ENCODE measurements at regions not wholly inside any gene's neighbourhood (a gene's known extent, or its start where the extent isn't known, plus 50 kb on each side); places are given as distances from the start of the nearest gene placed in this dataset.
A peak's percentile ranks its signal among the peaks of the same experiment; 100 is the strongest.

GRCh38 chr20:17885544-17885943 is 83.0 kb downstream of the SNX5 start:
- Histone ChIP-seq H3K23ac (ENCODE audit: insufficient read length) (no peak overlapping the region), H4K20me1 (replicated peaks in 1 of 2; ENCODE audit: control insufficient read depth in 1 of 2, insufficient read depth in 2 of 2, low read length in 2 of 2) (no peaks in the 10 kb centered on the region), H3K4me1 (replicated peaks in 1 of 4; ENCODE audit: control insufficient read depth in 3 of 4, insufficient read depth in 4 of 4, low read length in 3 of 4) (peaks cover 3 to 11% (median 7%) of the 10 kb centered on the region in 4 experiments), H3K9me3 (ENCODE audit: insufficient read depth in 2 of 2, low read depth in 1 of 2, low read length in 1 of 2) (peaks cover 15 to 16% of the 10 kb centered on the region in 2 experiments; a peak in 3 of 4 replicates), H3K4me3 (ENCODE audit: extremely low read depth in 1 of 4, insufficient read depth in 2 of 4, low read depth in 3 of 4, low read length in 4 of 4) (no peak overlapping the region), H4K5ac (ENCODE audit: insufficient read length, low read depth, low read length) (no peak overlapping the region), H3K4me2 (ENCODE audit: insufficient read depth in 1 of 2, low read depth in 2 of 2, low read length in 2 of 2) (no peak overlapping the region), H4K8ac (ENCODE audit: extremely low read depth, insufficient read depth, low read length) (no peak overlapping the region), H3K23me2 (ENCODE audit: low read depth, low read length) (no peaks in the 10 kb centered on the region), H4K91ac (replicated peaks; ENCODE audit: insufficient read length, low read length) (no peak overlapping the region), H3K18ac (ENCODE audit: extremely low read depth, low read length) (no peak overlapping the region; the same call in 1 of the 2 replicates), H3K56ac (replicated peaks; ENCODE audit: insufficient read length, low read depth, low read length) (no peak overlapping the region), H3K79me1 (ENCODE audit: low read depth, low read length) (no peaks in the 10 kb centered on the region; the same call in 1 of the 2 replicates), H3K9ac (replicated peaks in 1 of 4; ENCODE audit: extremely low read depth in 1 of 4, low read depth in 3 of 4, low read length in 3 of 4) (no peak overlapping the region), H3K27ac (ENCODE audit: low read depth, low read length) (no peak overlapping the region), H2AFZ (ENCODE audit: low read length) (no peak overlapping the region), H2BK12ac (ENCODE audit: low read depth, low read length) (peak overlapping the region; percentile 39; the same call in 1 of the 2 replicates), H2BK20ac (ENCODE audit: low read length) (no peak overlapping the region), H2BK120ac (replicated peaks; ENCODE audit: low read depth, low read length) (no peak overlapping the region), H2BK15ac (ENCODE audit: low read length) (no peak overlapping the region), H3K79me2 (ENCODE audit: control insufficient read depth in 1 of 2, insufficient read depth in 2 of 2, low read length in 2 of 2) (no peaks in the 10 kb centered on the region), H2AK5ac (ENCODE audit: low read depth, low read length) (no peak overlapping the region), H3K27me3 (replicated peaks in 1 of 4; ENCODE audit: control insufficient read depth in 3 of 4, extremely low read depth in 1 of 4, insufficient read depth in 3 of 4, low read length in 3 of 4) (no peaks in the 10 kb centered on the region), H3K14ac (ENCODE audit: insufficient read length) (no peak overlapping the region), H2BK5ac (ENCODE audit: low read depth, low read length) (no peak overlapping the region), H3K4ac (replicated peaks; ENCODE audit: insufficient read length, low read depth, low read length) (no peak overlapping the region), H3K36me3 (ENCODE audit: control insufficient read depth in 2 of 4, insufficient read depth in 4 of 4, low read length in 3 of 4) (no peaks in the 10 kb centered on the region)
- 82% methylated on average over 4 of the region's 4 CpGs; no CpG with 5 or more reads in 1 of the 2 experiments for WGBS, 2 experiments (ENCODE audit: extremely low coverage in 1 of 2, insufficient coverage in 1 of 2, insufficient read length in 1 of 2, insufficient replicate concordance in 2 of 2, low coverage in 1 of 2, low lambda C conversion rate in 2 of 2, missing lambda C conversion rate in 1 of 2)
- FAIRE-seq (no peak), DNase-seq (ENCODE audit: low read depth in 1 of 2, low spot score in 2 of 2) (no peak)
- ChIA-PET POLR2A (ENCODE audit: partially characterized antibody) (interaction anchor here (0.9 to 1.8 kb wide), 2 partner anchors 9 to 53 kb away, joined by 5 to 6 read pairs; no protein-coding TSS in a partner anchor), CTCF (ENCODE audit: partially characterized antibody) (interaction anchor here (0.8 to 3.8 kb wide), 11 partner anchors 9 to 213 kb away, joined by 3 to 24 read pairs (median 3); no protein-coding TSS in a partner anchor)
- TF ChIP-seq BACH1 (IDR thresholded peaks at IDR 0.05; ENCODE audit: low read length) (no peak), KDM1A (IDR thresholded peaks at IDR 0.05; ENCODE audit: borderline replicate concordance, low read length) (no peak), RNF2 (IDR thresholded peaks at IDR 0.05; ENCODE audit: borderline replicate concordance, low read depth, low read length, missing control alignments, poor library complexity, severe bottlenecking) (no peak), TAF7 (optimal IDR thresholded peaks at IDR 0.05; ENCODE audit: borderline replicate concordance, low read depth, low read length) (no peak), PHF8 (conservative IDR thresholded peaks at IDR 0.05; ENCODE audit: low read depth, low read length) (no peak), RAD21 (IDR thresholded peaks at IDR 0.05 in 1 of 2, conservative IDR thresholded peaks at IDR 0.05 in 1 of 2; ENCODE audit: low read depth in 2 of 2, low read length in 2 of 2) (no peak), EP300 (IDR thresholded peaks at IDR 0.05; ENCODE audit: borderline replicate concordance in 1 of 2, low read depth in 2 of 2, low read length in 2 of 2) (no peak), YY1 (IDR thresholded peaks at IDR 0.05; ENCODE audit: low read depth, low read length) (no peak)

Measured in H1 (cell line).